ENCODE measurements at regions not wholly inside any gene's neighbourhood (a gene's known extent, or its start where the extent isn't known, plus 50 kb on each side); places are given as distances from the start of the nearest gene placed in this dataset.

DNA sequence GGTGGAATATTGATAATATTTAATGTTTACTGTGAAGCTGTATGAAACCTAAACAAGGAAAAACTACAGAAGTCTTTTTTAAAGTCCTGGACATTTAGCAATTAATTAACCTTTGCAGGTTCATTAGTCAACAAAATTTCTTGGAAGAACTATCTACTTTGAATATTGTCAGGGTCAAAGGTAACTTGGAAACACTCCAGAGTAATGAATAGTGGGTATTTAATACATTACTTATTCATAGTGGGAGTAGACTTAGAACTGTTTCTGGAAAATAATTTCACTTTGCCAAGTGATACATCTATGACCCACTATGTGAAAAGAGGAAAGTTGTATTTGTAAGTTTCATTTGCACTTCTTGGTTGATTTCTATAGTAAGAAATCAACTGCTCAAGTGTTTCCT is 319.1 kb downstream of the TFAP2B start:
- H3K9me3 Mint-ChIP-seq, result peaks cover 8% of the 10 kb centered on the region
- H3K27ac Mint-ChIP-seq, result no peak overlapping the region
- DNase-seq, result no peak
- Histone ChIP-seq H3K4me3 (ENCODE audit: low read length) (no peak overlapping the region), H3K4me1 (ENCODE audit: insufficient read depth, low read length) (no peaks in the 10 kb centered on the region), H3K27me3 (ENCODE audit: control insufficient read depth in 1 of 2, insufficient read depth in 2 of 2, low read length in 2 of 2) (no peaks in the 10 kb centered on the region), H3K27ac (ENCODE audit: low read depth in 1 of 2, low read length in 2 of 2) (no peak overlapping the region), H3K9me3 (ENCODE audit: control insufficient read depth in 1 of 2, insufficient read depth in 1 of 2, low read length in 2 of 2) (peaks cover 0 to 11% of the 10 kb centered on the region in 2 experiments), H3K36me3 (ENCODE audit: insufficient read depth, low read length) (no peaks in the 10 kb centered on the region)
- no peak for ATAC-seq (ENCODE audit: poor library complexity)
- CTCF ChIA-PET, result no interaction called here
- no peaks in the 10 kb centered on the region for H3K4me1 Mint-ChIP-seq (ENCODE audit: low read depth)
- H3K36me3 Mint-ChIP-seq (ENCODE audit: low read depth), result no peaks in the 10 kb centered on the region
- no peaks in the 10 kb centered on the region for H3K27me3 Mint-ChIP-seq
- intact Hi-C loops (cut with DNase I, micrococcal nuclease), result no loop called here
- H3K4me3 Mint-ChIP-seq, result no peak overlapping the region
- TF ChIP-seq, protein P1, sequence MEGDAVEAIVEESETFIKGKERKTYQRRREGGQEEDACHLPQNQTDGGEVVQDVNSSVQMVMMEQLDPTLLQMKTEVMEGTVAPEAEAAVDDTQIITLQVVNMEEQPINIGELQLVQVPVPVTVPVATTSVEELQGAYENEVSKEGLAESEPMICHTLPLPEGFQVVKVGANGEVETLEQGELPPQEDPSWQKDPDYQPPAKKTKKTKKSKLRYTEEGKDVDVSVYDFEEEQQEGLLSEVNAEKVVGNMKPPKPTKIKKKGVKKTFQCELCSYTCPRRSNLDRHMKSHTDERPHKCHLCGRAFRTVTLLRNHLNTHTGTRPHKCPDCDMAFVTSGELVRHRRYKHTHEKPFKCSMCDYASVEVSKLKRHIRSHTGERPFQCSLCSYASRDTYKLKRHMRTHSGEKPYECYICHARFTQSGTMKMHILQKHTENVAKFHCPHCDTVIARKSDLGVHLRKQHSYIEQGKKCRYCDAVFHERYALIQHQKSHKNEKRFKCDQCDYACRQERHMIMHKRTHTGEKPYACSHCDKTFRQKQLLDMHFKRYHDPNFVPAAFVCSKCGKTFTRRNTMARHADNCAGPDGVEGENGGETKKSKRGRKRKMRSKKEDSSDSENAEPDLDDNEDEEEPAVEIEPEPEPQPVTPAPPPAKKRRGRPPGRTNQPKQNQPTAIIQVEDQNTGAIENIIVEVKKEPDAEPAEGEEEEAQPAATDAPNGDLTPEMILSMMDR (IDR thresholded peaks at IDR 0.05), result no peak
- POLR2A ChIA-PET, result no interaction called here

DNA sequence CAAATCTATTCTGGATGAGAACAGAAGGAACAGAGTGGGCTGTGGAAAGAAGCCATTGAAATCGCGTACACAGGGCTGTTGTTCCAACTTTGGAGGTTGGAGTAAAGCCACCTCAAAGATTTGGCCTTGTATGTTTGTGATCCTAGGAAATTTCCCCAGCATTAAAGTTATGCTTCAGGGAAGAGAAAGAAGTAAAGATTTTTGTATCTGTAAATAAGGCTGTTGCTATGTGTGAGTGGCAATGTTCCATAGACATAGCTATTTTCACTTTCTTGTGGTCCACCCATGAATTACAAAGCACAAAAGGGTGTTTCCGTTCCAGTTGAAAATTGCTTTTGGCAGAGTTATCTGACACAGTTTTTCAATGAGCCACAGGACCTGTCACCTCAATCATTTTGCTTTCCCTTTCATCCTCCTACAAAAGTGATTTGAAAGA is 321.3 kb downstream of the TFAP2B start:
- no peaks in the 10 kb centered on the region for H3K27me3 Mint-ChIP-seq
- Histone ChIP-seq H3K27ac (ENCODE audit: low read depth in 1 of 2, low read length in 2 of 2) (no peak overlapping the region), H3K36me3 (ENCODE audit: insufficient read depth, low read length) (no peaks in the 10 kb centered on the region), H3K9me3 (ENCODE audit: control insufficient read depth in 1 of 2, insufficient read depth in 1 of 2, low read length in 2 of 2) (peaks cover 0 to 11% of the 10 kb centered on the region in 2 experiments), H3K4me1 (ENCODE audit: insufficient read depth, low read length) (no peaks in the 10 kb centered on the region), H3K27me3 (ENCODE audit: control insufficient read depth in 1 of 2, insufficient read depth in 2 of 2, low read length in 2 of 2) (no peaks in the 10 kb centered on the region), H3K4me3 (ENCODE audit: low read length) (no peak overlapping the region)
- no peaks in the 10 kb centered on the region for H3K36me3 Mint-ChIP-seq (ENCODE audit: low read depth)
- ATAC-seq (ENCODE audit: poor library complexity), result no peak
- intact Hi-C loops (cut with DNase I, micrococcal nuclease), result no loop called here
- ChIA-PET POLR2A (no interaction called here), CTCF (no interaction called here)
- no peak overlapping the region for H3K4me3 Mint-ChIP-seq
- H3K9me3 Mint-ChIP-seq, result peaks cover 5% of the 10 kb centered on the region
- H3K27ac Mint-ChIP-seq, result no peak overlapping the region
- no peaks in the 10 kb centered on the region for H3K4me1 Mint-ChIP-seq (ENCODE audit: low read depth)
- TF ChIP-seq, protein P1 (IDR thresholded peaks at IDR 0.05), result no peak
- DNase-seq, result no peak

- Histone ChIP-seq H3K4me1 (ENCODE audit: insufficient read depth, low read length) (no peaks in the 10 kb centered on the region), H3K36me3 (ENCODE audit: insufficient read depth, low read length) (no peaks in the 10 kb centered on the region), H3K9me3 (ENCODE audit: control insufficient read depth in 1 of 2, insufficient read depth in 1 of 2, low read length in 2 of 2) (peaks cover 0 to 7% of the 10 kb centered on the region in 2 experiments), H3K4me3 (ENCODE audit: low read length) (no peak overlapping the region), H3K27ac (ENCODE audit: low read depth in 1 of 2, low read length in 2 of 2) (no peak overlapping the region), H3K27me3 (ENCODE audit: control insufficient read depth in 1 of 2, insufficient read depth in 2 of 2, low read length in 2 of 2) (no peaks in the 10 kb centered on the region)
- TF ChIP-seq, protein P1 (IDR thresholded peaks at IDR 0.05), result no peak
- DNase-seq (no peak), ATAC-seq (ENCODE audit: poor library complexity) (no peak)
- H3K4me1 Mint-ChIP-seq (ENCODE audit: low read depth), result no peaks in the 10 kb centered on the region
- H3K36me3 Mint-ChIP-seq (ENCODE audit: low read depth), result no peaks in the 10 kb centered on the region
- H3K27me3 Mint-ChIP-seq, result no peaks in the 10 kb centered on the region
- CTCF ChIA-PET, result no interaction called here
- no peak overlapping the region for H3K27ac Mint-ChIP-seq
- intact Hi-C loops (cut with DNase I, micrococcal nuclease), result no loop called here
- no peak overlapping the region for H3K4me3 Mint-ChIP-seq
- POLR2A ChIA-PET, result no interaction called here
- H3K9me3 Mint-ChIP-seq, result peaks cover 5% of the 10 kb centered on the region
Observed at GRCh38 chr6:51141080-51141479, 322.4 kb downstream of the TFAP2B start.

Measured in CD4-positive, alpha-beta T cell (primary cell).